ENCODE measurements at regions not wholly inside any gene's neighbourhood (a gene's known extent, or its start where the extent isn't known, plus 50 kb on each side); places are given as distances from the start of the nearest gene placed in this dataset.

DNA sequence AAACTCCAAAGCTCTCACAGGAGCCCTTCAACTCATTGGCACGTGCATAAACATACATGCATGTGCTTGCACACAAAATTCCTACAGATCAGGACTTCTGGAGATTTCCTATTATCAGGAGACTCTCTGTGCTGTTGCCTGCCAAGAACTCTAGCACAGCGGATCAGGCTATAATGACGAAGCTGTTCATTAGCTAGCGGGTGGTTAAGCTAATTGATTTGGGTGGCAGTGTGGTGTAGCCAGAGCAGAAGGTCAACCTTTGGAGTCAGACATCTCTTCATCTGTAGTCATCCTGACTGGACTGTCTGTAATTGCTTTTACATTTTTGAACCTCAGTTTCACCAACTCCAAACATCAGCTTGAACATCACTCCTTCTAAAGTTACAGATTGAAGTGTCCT lies 69.0 kb downstream of the KIF2B start:
- H3K27me3 ChIP-seq (ENCODE audit: control insufficient read depth, insufficient read depth, low read length), result no peaks in the 10 kb centered on the region
- H3K36me3 ChIP-seq (replicated peaks; ENCODE audit: control insufficient read depth, insufficient read depth, low read length), result no peaks in the 10 kb centered on the region
- no peak overlapping the region for H3K4me3 ChIP-seq (ENCODE audit: insufficient read depth, low read depth, low read length)
- no peak for DNase-seq

DNA sequence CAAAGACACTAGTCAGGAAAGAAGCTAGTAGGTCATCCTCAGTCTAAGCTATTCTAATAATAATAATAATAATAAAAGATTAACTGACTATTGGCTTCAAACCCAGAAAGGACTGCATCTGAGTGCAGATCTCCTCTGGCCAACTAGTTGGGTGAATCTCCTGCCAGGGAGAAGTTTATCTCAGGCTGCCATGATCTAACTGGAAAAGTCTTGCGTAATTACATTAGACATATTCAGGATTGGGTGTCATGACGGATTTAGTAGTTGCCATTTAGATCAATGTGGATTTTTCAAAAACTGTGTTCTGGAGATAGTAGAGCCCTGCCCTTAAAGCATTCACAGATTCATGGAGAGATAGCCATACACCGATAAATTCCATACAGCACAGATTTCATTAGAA lies 69.5 kb downstream of the KIF2B start:
- DNase-seq, result no peak
- no peak overlapping the region for H3K4me3 ChIP-seq (ENCODE audit: insufficient read depth, low read depth, low read length)
- H3K36me3 ChIP-seq (replicated peaks; ENCODE audit: control insufficient read depth, insufficient read depth, low read length), result no peaks in the 10 kb centered on the region
- H3K27me3 ChIP-seq (ENCODE audit: control insufficient read depth, insufficient read depth, low read length), result no peaks in the 10 kb centered on the region

GRCh38 chr17:53894591-53894990 lies 71.9 kb downstream of the KIF2B start:
- Histone ChIP-seq H3K27me3 (ENCODE audit: control insufficient read depth, insufficient read depth, low read length) (no peaks in the 10 kb centered on the region), H3K36me3 (replicated peaks; ENCODE audit: control insufficient read depth, insufficient read depth, low read length) (no peaks in the 10 kb centered on the region), H3K4me3 (ENCODE audit: insufficient read depth, low read depth, low read length) (no peak overlapping the region)
- DNase-seq, result no peak

DNA sequence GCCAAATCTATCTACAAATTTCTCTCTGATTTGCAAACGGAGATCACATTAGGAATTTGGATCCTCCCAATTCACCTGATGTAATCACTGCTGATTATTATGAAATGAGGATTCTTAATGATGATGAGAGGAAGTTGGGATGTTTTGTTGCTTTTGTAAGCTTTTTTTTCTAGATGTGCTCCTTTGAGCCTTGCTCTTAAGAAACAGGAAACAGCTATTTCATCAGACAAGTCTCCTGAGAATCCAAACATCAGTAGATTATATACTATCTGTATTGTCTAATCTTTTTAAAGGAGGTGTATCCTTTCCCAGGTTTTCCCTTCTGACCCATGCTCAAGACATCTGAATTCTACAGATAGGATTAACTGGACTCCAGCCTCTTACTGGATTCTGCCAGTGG lies 73.3 kb downstream of the KIF2B start:
- DNase-seq, result no peak
- no peaks in the 10 kb centered on the region for H3K36me3 ChIP-seq (replicated peaks; ENCODE audit: control insufficient read depth, insufficient read depth, low read length)
- no peak overlapping the region for H3K4me3 ChIP-seq (ENCODE audit: insufficient read depth, low read depth, low read length)
- H3K27me3 ChIP-seq (ENCODE audit: control insufficient read depth, insufficient read depth, low read length), result no peaks in the 10 kb centered on the region

DNA sequence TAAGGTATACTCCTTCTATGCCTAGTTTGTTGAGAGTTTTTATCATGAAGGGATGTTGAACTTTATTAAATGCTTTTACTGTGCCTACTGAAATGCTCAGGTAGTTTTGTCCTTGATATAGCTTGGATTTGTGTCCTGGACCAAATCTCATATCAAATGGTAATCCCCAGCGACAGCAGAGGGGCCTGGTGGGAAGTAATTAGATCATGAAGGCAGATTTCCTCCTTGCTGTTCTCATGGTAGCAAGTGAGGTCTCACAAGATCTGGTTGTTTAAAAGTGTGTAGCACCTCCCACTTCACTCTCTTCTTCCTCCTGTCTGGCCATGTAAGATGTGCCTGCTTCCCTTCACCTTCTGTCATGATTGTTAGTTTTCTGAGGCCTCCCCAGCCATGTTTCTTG lies 78.2 kb downstream of the KIF2B start:
- DNase-seq, result no peak
- Histone ChIP-seq H3K36me3 (replicated peaks; ENCODE audit: control insufficient read depth, insufficient read depth, low read length) (no peaks in the 10 kb centered on the region), H3K4me3 (ENCODE audit: insufficient read depth, low read depth, low read length) (no peak overlapping the region), H3K27me3 (ENCODE audit: control insufficient read depth, insufficient read depth, low read length) (no peaks in the 10 kb centered on the region)

- H3K4me3 ChIP-seq (ENCODE audit: insufficient read depth, low read depth, low read length), result no peak overlapping the region
- H3K27me3 ChIP-seq (ENCODE audit: control insufficient read depth, insufficient read depth, low read length), result no peaks in the 10 kb centered on the region
- no peak for DNase-seq
- no peaks in the 10 kb centered on the region for H3K36me3 ChIP-seq (replicated peaks; ENCODE audit: control insufficient read depth, insufficient read depth, low read length)
These were observed 84.7 kb downstream of the KIF2B start for GRCh38 chr17:53907435-53907834.

- no peaks in the 10 kb centered on the region for H3K27me3 ChIP-seq (ENCODE audit: control insufficient read depth, insufficient read depth, low read length)
- no peak for DNase-seq
- H3K36me3 ChIP-seq (replicated peaks; ENCODE audit: control insufficient read depth, insufficient read depth, low read length), result no peaks in the 10 kb centered on the region
- H3K4me3 ChIP-seq (ENCODE audit: insufficient read depth, low read depth, low read length), result no peak overlapping the region
These were observed 87.1 kb downstream of the KIF2B start for GRCh38 chr17:53909802-53910201.

- no peak for DNase-seq
- Histone ChIP-seq H3K36me3 (replicated peaks; ENCODE audit: control insufficient read depth, insufficient read depth, low read length) (no peaks in the 10 kb centered on the region), H3K4me3 (ENCODE audit: insufficient read depth, low read depth, low read length) (no peak overlapping the region), H3K27me3 (ENCODE audit: control insufficient read depth, insufficient read depth, low read length) (no peaks in the 10 kb centered on the region)
These were observed 89.4 kb downstream of the KIF2B start for GRCh38 chr17:53912117-53912516.

GRCh38 chr17:53919356-53919755 lies 96.6 kb downstream of the KIF2B start:
- H3K4me3 ChIP-seq (ENCODE audit: insufficient read depth, low read depth, low read length), result no peak overlapping the region
- no peaks in the 10 kb centered on the region for H3K36me3 ChIP-seq (replicated peaks; ENCODE audit: control insufficient read depth, insufficient read depth, low read length)
- H3K27me3 ChIP-seq (ENCODE audit: control insufficient read depth, insufficient read depth, low read length), result no peaks in the 10 kb centered on the region
- DNase-seq, result no peak

DNA sequence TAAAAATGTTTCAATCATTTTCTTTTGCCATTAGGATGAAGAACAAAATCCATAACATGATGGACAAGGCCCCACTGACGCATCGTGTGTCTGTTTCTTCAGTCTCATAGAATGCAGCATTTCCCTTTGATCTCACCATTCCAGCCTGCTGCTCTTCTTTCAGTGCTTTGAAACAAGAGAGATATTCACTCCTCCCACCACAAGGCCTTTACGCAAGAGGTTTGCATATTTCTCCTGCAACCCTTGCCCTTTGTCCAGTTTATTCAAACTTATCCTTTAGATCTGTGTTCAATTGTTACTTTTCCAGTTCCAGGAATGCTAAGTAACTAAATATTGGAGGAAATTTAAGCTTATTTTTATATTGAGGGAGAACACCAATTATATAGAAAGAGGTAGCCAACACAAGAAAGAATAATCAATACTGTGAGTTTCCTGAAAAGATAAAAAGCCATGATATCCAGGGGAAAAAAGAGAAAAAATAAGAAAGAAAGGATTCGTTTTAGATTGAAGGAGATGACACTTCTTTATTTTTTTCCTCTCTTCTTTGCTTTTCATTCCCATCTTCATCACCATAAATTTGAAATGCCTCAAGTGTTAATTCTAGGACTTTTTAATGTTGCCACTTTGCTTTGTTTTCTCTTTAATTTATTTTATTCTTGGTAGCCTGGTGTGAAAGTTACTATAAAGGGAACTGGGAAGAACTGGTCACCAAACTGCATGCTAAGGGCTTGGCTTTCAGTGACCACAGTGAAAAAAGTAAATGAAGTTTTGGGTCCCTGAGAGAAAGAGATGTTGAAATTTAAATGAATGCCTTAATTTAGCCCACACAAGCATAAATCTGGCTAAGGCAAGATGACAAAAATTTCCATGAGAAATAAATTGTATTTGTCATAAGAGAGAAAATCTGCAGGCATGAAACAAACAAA lies 102.1 kb downstream of the KIF2B start:
- Histone ChIP-seq H3K4me3 (ENCODE audit: insufficient read depth, low read depth, low read length) (no peak overlapping the region), H3K27me3 (ENCODE audit: control insufficient read depth, insufficient read depth, low read length) (no peaks in the 10 kb centered on the region), H3K36me3 (replicated peaks; ENCODE audit: control insufficient read depth, insufficient read depth, low read length) (no peaks in the 10 kb centered on the region)
- no peak for DNase-seq

- DNase-seq, result no peak
- H3K4me3 ChIP-seq (ENCODE audit: insufficient read depth, low read depth, low read length), result no peak overlapping the region
- H3K36me3 ChIP-seq (replicated peaks; ENCODE audit: control insufficient read depth, insufficient read depth, low read length), result no peaks in the 10 kb centered on the region
- no peaks in the 10 kb centered on the region for H3K27me3 ChIP-seq (ENCODE audit: control insufficient read depth, insufficient read depth, low read length)
These were observed 109.7 kb downstream of the KIF2B start for GRCh38 chr17:53932386-53932785.

DNA sequence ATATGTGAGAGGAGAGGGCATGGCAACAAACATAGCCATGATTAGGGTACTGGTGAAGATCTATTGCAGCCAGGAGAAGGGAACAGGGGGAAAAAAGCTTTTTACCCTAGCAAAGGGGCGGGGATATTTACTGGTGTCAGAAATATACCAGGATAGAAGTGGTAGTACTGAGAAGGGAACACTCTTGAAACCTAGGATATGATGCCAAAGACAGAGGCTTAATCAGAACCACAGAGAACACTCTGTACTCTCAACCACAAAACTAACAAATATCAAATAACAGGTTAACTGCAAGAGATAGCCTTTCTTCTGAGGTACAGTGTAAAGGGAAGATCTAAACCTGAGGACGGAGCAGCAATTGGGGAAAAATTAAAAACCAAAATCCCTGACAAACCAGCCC lies 112.2 kb downstream of the KIF2B start:
- no peak overlapping the region for H3K4me3 ChIP-seq (ENCODE audit: insufficient read depth, low read depth, low read length)
- no peaks in the 10 kb centered on the region for H3K27me3 ChIP-seq (ENCODE audit: control insufficient read depth, insufficient read depth, low read length)
- DNase-seq, result no peak
- no peaks in the 10 kb centered on the region for H3K36me3 ChIP-seq (replicated peaks; ENCODE audit: control insufficient read depth, insufficient read depth, low read length)

GRCh38 chr17:53941231-53941630 lies 118.5 kb downstream of the KIF2B start:
- Histone ChIP-seq H3K36me3 (replicated peaks; ENCODE audit: control insufficient read depth, insufficient read depth, low read length) (no peaks in the 10 kb centered on the region), H3K4me3 (ENCODE audit: insufficient read depth, low read depth, low read length) (no peak overlapping the region), H3K27me3 (ENCODE audit: control insufficient read depth, insufficient read depth, low read length) (no peaks in the 10 kb centered on the region)
- no peak for DNase-seq

DNA sequence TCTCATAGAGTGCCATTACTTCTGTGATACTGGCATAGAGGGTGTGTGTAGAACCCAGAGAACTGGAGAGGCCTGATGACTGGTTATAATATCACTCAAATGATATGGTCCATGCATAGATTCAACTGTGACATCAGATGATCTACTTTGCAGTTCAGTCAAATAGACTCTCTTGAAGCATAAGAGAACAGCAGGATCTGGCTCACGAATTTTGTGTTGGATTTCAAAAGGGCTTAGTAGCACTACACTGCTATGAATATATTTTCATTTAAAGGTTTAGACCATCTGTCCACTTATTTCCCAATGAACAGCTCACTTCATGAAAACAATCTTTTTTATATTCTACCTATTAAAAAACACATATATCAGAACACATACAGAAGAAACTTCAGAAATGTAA lies 119.7 kb downstream of the KIF2B start:
- Histone ChIP-seq H3K36me3 (replicated peaks; ENCODE audit: control insufficient read depth, insufficient read depth, low read length) (no peaks in the 10 kb centered on the region), H3K27me3 (ENCODE audit: control insufficient read depth, insufficient read depth, low read length) (no peaks in the 10 kb centered on the region), H3K4me3 (ENCODE audit: insufficient read depth, low read depth, low read length) (no peak overlapping the region)
- no peak for DNase-seq

DNA sequence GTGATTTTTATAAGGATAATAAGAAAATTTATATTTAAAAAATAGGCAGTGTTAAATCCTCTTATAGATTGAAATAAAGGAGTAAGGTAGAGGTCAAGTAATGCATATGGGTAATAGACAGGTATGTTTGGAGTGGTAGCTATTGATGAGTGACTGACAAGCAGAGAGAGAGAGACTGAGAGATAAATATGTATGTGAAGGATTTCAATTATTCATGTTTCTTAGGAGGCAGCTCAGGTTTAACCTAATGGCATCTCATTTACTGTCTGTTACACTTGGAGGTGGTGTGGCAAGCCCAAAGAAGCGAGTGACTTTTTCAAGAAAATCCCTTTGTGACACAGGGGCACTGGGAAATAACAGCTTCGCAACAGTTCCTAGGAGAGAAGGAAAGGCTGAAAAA lies 120.2 kb downstream of the KIF2B start:
- Histone ChIP-seq H3K36me3 (replicated peaks; ENCODE audit: control insufficient read depth, insufficient read depth, low read length) (no peaks in the 10 kb centered on the region), H3K4me3 (ENCODE audit: insufficient read depth, low read depth, low read length) (no peak overlapping the region), H3K27me3 (ENCODE audit: control insufficient read depth, insufficient read depth, low read length) (no peaks in the 10 kb centered on the region)
- no peak for DNase-seq

- Histone ChIP-seq H3K27me3 (ENCODE audit: control insufficient read depth, insufficient read depth, low read length) (no peaks in the 10 kb centered on the region), H3K36me3 (replicated peaks; ENCODE audit: control insufficient read depth, insufficient read depth, low read length) (no peaks in the 10 kb centered on the region), H3K4me3 (ENCODE audit: insufficient read depth, low read depth, low read length) (no peak overlapping the region)
- no peak for DNase-seq
These were observed 125.6 kb downstream of the KIF2B start for GRCh38 chr17:53948323-53948722.

Measured in H7 (cell line).